CD4-positive, alpha-beta T cell (primary cell): ENCODE measurements at regions not wholly inside any gene's neighbourhood (a gene's known extent, or its start where the extent isn't known, plus 50 kb on each side); places are given as distances from the start of the nearest gene placed in this dataset.

Experiments used
- ATAC-seq: fragments of 200-7000 bp; cut with Tn5 transposase; one replicate; pipeline ENCODE4 v1.10.0; 2022; ENCODE audit warnings: mild to moderate bottlenecking; ENCODE audit not compliant: poor library complexity
- CTCF ChIA-PET: fragments of 350-600 bp; sonication (Branson Sonifier 250); formaldehyde crosslinking; loops from one replicate; lab custom pipeline; 2021; ENCODE audit warnings: antibody characterized with exemption, inconsistent platforms; lab: Charles Lee
- POLR2A ChIA-PET: fragments of 350-600 bp; sonication (Branson Sonifier 250); formaldehyde crosslinking; loops from one replicate; lab custom pipeline; 2021; ENCODE audit warnings: antibody characterized with exemption, inconsistent platforms; lab: Charles Lee
- DNase-seq, 14 experiments: peaks; one replicate each; pipeline ENCODE4 v3.0.0-alpha.2; 2013 to 2020; ENCODE audit warnings: mixed read lengths in 2 of 14
- H3K27ac ChIP-seq, 2 donors: one replicate each; pipeline versions ENCODE4 v1.5.1 to v1.7.0; 2013; ENCODE audit warnings: low read length in 2 of 2, low read depth in 1 of 2, mild to moderate bottlenecking in 1 of 2
- H3K27me3 ChIP-seq, 2 experiments: 1 replicate in 1 of 2; 2 replicates in 1 of 2; pipeline versions ENCODE4 v1.6.1 to v1.7.0; 2013; ENCODE audit warnings: low read length in 2 of 2, control low read depth in 1 of 2, mild to moderate bottlenecking in 1 of 2, moderate library complexity in 1 of 2; ENCODE audit not compliant: insufficient read depth in 2 of 2, control insufficient read depth in 1 of 2
- H3K36me3 ChIP-seq: one replicate; pipeline ENCODE4 v1.6.1; 2013; ENCODE audit warnings: low read length, control low read depth; ENCODE audit not compliant: insufficient read depth
- H3K4me1 ChIP-seq: one replicate; pipeline ENCODE4 v1.6.1; 2013; ENCODE audit warnings: low read length, control low read depth; ENCODE audit not compliant: insufficient read depth
- H3K4me3 ChIP-seq: one replicate; pipeline ENCODE4 v1.5.1; 2013; ENCODE audit warnings: mild to moderate bottlenecking, low read length, moderate library complexity
- H3K9me3 ChIP-seq, 2 experiments: 1 replicate in 1 of 2; 2 replicates in 1 of 2; pipeline versions ENCODE4 v1.6.1 to v1.7.0; 2013; ENCODE audit warnings: low read length in 2 of 2, mild to moderate bottlenecking in 2 of 2, control low read depth in 1 of 2, moderate library complexity in 1 of 2; ENCODE audit not compliant: control insufficient read depth in 1 of 2, insufficient read depth in 1 of 2
- H3K27ac Mint-ChIP-seq: one replicate; pipeline ENCODE4 v1.8.0; 2020; ENCODE audit warnings: mixed read lengths
- H3K27me3 Mint-ChIP-seq: one replicate; pipeline ENCODE4 v1.8.0; 2021; ENCODE audit warnings: mixed read lengths
- H3K36me3 Mint-ChIP-seq: one replicate; pipeline ENCODE4 v1.8.0; 2021; ENCODE audit warnings: low read depth, mixed read lengths
- H3K4me1 Mint-ChIP-seq: one replicate; pipeline ENCODE4 v1.8.0; 2021; ENCODE audit warnings: low read depth, mixed read lengths
- H3K4me3 Mint-ChIP-seq: one replicate; pipeline ENCODE4 v1.8.0; 2020; ENCODE audit warnings: mild to moderate bottlenecking, mixed read lengths
- H3K9me3 Mint-ChIP-seq: one replicate; pipeline ENCODE4 v1.8.0; 2020; ENCODE audit warnings: mixed read lengths
- CTCF ChIP-seq: fragments of 200-600 bp; IDR thresholded peaks from one replicate; pipeline ENCODE4 v1.8.0; 2022; ENCODE audit warnings: antibody characterized with exemption, mild to moderate bottlenecking
- intact Hi-C, 2 experiments: fragments of 100-400 bp; cut with DNase I in 1 of 2; cut with micrococcal nuclease in 1 of 2; formaldehyde crosslinking; loops; one replicate each; pipeline versions ENCODE4 v1.15.1 to v1.9.0; 2023 to 2025; cut with DNase I, micrococcal nuclease

GRCh38 chr1:75999034-75999433, 66.8 kb upstream of the ASB17 start:
- H3K4me1 Mint-ChIP-seq: no peaks in the 10 kb centered on the region

GRCh38 chr1:76003946-76004345, 70.6 kb upstream of the ST6GALNAC3 start:
- CTCF ChIA-PET: interaction anchor here (1.8 kb wide), 1 partner anchor 9 kb away, joined by 5 read pairs; no protein-coding TSS in a partner anchor
- Histone ChIP-seq H3K27ac (no peak overlapping the region), H3K36me3 (no peaks in the 10 kb centered on the region), H3K4me3 (no peak overlapping the region), H3K4me1 (no peaks in the 10 kb centered on the region), H3K27me3 (no peaks in the 10 kb centered on the region), H3K9me3 (no peaks in the 10 kb centered on the region)
- Mint-ChIP-seq H3K9me3 (no peaks in the 10 kb centered on the region), H3K4me3 (no peak overlapping the region), H3K36me3 (no peaks in the 10 kb centered on the region), H3K27ac (no peak overlapping the region), H3K27me3 (no peaks in the 10 kb centered on the region), H3K4me1 (no peaks in the 10 kb centered on the region)
- DNase-seq (no peak), ATAC-seq (no peak)
- POLR2A ChIA-PET: no interaction called here
- TF ChIP-seq CTCF: no peak
- intact Hi-C loops: no loop called here

More at GRCh38 chr1:75999034-75999433, 66.8 kb upstream of the ASB17 start:
- ChIA-PET CTCF (no interaction called here), POLR2A (no interaction called here)
- Histone ChIP-seq H3K27me3 (no peaks in the 10 kb centered on the region), H3K4me3 (no peak overlapping the region), H3K27ac (no peak overlapping the region), H3K9me3 (no peaks in the 10 kb centered on the region), H3K36me3 (no peaks in the 10 kb centered on the region), H3K4me1 (no peaks in the 10 kb centered on the region)
- Mint-ChIP-seq H3K9me3 (no peaks in the 10 kb centered on the region), H3K27ac (no peak overlapping the region), H3K4me3 (no peak overlapping the region), H3K27me3 (no peaks in the 10 kb centered on the region), H3K36me3 (no peaks in the 10 kb centered on the region)
- no peak for TF ChIP-seq CTCF
- ATAC-seq (no peak), DNase-seq (no peak)
- intact Hi-C loops: loop anchor here (5.0 to 10.0 kb wide), 2 partner anchors 103 to 156 kb away; no protein-coding TSS in a partner anchor

- Mint-ChIP-seq H3K9me3 (no peaks in the 10 kb centered on the region), H3K36me3 (no peaks in the 10 kb centered on the region), H3K27ac (no peak overlapping the region), H3K27me3 (no peaks in the 10 kb centered on the region), H3K4me1 (no peaks in the 10 kb centered on the region), H3K4me3 (no peak overlapping the region)
- Histone ChIP-seq H3K9me3 (no peaks in the 10 kb centered on the region), H3K4me1 (no peaks in the 10 kb centered on the region), H3K27me3 (no peaks in the 10 kb centered on the region), H3K4me3 (no peak overlapping the region), H3K27ac (no peak overlapping the region), H3K36me3 (no peaks in the 10 kb centered on the region)
- ATAC-seq: no peak
- no peak for TF ChIP-seq CTCF
- ChIA-PET CTCF (no interaction called here), POLR2A (no interaction called here)
- DNase-seq: no peak
- intact Hi-C loops: no loop called here
Measured at GRCh38 chr1:76005765-76006164, 68.8 kb upstream of the ST6GALNAC3 start.
